ENCODE measurements at regions not wholly inside any gene's neighbourhood (a gene's known extent, or its start where the extent isn't known, plus 50 kb on each side); places are given as distances from the start of the nearest gene placed in this dataset.

DNA sequence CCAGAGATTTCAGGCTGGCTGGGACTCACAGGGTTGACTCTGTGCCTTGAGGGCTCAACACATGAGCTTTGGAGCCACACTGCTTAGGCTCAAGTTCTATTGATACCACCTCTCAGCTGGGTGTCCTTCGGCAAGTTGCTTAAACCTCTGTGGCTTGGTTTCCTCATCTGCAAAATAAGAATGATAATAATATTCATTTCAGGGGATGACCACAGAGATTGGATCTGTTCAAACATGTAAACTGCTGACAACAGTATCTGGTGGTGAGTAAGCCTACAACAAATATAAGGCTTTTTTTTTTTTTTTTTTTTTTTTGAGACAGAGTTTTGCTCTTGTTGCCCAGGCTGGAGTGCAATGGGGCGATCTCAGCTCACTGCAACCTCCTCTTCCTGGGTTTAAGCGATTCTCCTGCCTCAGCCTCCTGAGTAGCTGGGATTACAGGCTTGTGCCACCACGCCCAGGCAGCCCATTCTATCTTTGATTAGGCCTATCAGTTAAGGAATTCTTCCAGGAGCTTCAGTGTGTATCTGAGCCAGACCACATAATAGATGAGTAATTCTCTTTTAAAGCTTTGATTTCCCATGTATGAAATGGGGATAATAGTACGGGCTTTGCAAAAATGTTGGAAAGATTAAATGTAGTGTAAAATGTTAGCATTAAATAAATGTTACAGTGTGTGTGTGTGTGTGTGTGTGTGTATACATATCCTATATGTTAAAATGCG lies 437.6 kb downstream of the PRDM2 start:
- H3K27me3 Mint-ChIP-seq = no peaks in the 10 kb centered on the region
- no peaks in the 10 kb centered on the region for H3K36me3 Mint-ChIP-seq
- no peak for DNase-seq
- CTCF ChIA-PET = no interaction called here
- H3K9me3 Mint-ChIP-seq (ENCODE audit: low read depth) = no peaks in the 10 kb centered on the region
- no peak overlapping the region for H3K27ac Mint-ChIP-seq
- H3K4me1 Mint-ChIP-seq = no peaks in the 10 kb centered on the region
- no peak for ATAC-seq
- no peak overlapping the region for H3K4me3 Mint-ChIP-seq

DNA sequence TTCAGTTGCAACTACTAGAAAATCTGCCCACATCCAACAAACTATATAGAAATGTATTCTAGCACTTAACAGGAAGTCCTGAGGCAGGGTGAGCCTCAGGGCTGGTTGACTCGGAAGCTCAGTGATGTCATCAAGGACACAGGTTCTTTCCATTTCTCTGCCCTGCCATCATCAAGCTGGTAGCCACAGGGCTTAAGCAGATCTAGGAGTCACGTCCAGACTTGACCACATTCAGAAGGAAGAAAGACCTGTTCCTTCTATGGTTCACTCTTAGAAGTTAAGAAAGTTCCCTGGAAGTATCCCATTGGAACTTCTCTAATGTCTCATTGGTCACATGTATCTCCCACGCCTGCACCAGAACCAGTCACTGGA lies 438.1 kb downstream of the PRDM2 start:
- Mint-ChIP-seq H3K4me1 (no peaks in the 10 kb centered on the region), H3K27me3 (no peaks in the 10 kb centered on the region), H3K9me3 (ENCODE audit: low read depth) (no peaks in the 10 kb centered on the region), H3K36me3 (no peaks in the 10 kb centered on the region), H3K27ac (no peak overlapping the region), H3K4me3 (no peak overlapping the region)
- ATAC-seq = no peak
- CTCF ChIA-PET = no interaction called here
- no peak for DNase-seq

DNA sequence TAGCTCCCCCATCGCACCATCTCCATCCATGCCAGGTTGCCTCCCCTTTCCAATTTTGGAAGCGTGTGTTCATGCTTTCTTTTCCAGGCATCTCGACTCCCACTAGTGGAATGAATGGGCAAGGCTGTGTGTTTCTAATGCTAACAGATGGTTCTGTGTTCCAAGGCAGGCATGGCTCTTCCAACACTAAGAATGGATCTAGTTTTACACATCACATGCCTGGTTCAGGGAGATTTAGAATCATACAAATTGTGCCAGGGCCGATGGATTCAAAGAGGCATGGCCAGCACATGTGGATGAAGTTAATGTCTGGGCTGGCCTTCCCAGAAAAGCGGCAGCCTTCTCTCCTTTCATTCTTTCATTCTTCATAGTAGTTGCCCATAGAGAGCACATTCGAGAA lies 438.7 kb downstream of the PRDM2 start:
- no peak overlapping the region for H3K27ac Mint-ChIP-seq
- no peak for DNase-seq
- H3K27me3 Mint-ChIP-seq = no peaks in the 10 kb centered on the region
- H3K4me3 Mint-ChIP-seq = no peak overlapping the region
- no peaks in the 10 kb centered on the region for H3K9me3 Mint-ChIP-seq (ENCODE audit: low read depth)
- CTCF ChIA-PET = no interaction called here
- no peaks in the 10 kb centered on the region for H3K36me3 Mint-ChIP-seq
- ATAC-seq = no peak
- no peaks in the 10 kb centered on the region for H3K4me1 Mint-ChIP-seq

DNA sequence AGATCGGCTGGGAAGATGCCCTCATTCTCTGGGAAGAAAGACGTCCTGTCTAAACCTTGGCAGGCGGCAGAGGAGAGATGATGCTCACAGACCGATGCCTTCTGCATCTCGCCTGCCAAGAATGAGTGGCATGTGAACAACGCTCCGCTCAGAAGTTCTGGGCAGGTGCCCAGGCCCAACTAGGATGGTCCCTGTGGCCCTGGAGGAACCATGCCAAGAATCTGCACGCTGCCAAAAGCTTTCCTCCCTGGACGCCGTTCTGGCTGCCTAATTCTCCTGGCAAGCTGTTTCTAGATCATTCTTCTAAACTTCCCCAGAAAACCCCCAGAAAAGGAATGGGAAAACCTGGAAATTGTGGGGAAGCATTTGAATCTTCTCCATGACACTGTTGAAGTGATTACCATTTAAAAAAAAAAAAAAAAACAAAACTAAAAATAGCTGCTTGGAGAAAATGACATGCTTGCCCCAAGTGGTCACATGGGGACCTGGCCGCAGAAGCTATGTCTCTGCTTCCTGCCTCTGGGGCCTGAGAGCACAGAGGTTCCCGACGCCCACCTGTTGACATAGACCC lies 440.9 kb downstream of the PRDM2 start:
- Mint-ChIP-seq H3K36me3 (no peaks in the 10 kb centered on the region), H3K9me3 (ENCODE audit: low read depth) (no peaks in the 10 kb centered on the region), H3K27me3 (no peaks in the 10 kb centered on the region), H3K27ac (no peak overlapping the region), H3K4me1 (no peaks in the 10 kb centered on the region), H3K4me3 (no peak overlapping the region)
- DNase-seq (no peak), ATAC-seq (no peak)
- CTCF ChIA-PET = no interaction called here

DNA sequence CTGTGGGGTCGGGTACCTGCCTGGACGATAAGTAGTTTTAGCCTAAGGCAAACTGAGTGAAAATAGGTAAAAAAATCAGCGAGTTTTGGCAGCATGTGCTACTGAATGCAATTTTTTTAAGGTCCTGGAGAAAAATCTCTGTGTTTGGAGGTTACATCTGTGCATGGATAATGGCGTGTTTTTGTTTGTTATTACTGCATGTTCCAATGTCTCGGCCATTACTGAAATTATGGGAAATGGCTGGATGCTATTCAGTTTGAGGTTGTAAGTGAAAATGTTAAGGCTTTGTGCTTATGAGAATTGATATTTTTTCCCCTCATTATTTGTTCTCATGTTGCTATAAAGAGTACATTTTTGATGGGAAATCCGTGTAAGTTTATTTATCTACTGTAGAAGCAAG lies 441.7 kb downstream of the PRDM2 start:
- DNase-seq (no peak), ATAC-seq (no peak)
- H3K4me1 Mint-ChIP-seq = no peaks in the 10 kb centered on the region
- H3K27me3 Mint-ChIP-seq = no peaks in the 10 kb centered on the region
- no peaks in the 10 kb centered on the region for H3K9me3 Mint-ChIP-seq (ENCODE audit: low read depth)
- H3K36me3 Mint-ChIP-seq = no peaks in the 10 kb centered on the region
- no peak overlapping the region for H3K27ac Mint-ChIP-seq
- CTCF ChIA-PET = no interaction called here
- no peak overlapping the region for H3K4me3 Mint-ChIP-seq

DNA sequence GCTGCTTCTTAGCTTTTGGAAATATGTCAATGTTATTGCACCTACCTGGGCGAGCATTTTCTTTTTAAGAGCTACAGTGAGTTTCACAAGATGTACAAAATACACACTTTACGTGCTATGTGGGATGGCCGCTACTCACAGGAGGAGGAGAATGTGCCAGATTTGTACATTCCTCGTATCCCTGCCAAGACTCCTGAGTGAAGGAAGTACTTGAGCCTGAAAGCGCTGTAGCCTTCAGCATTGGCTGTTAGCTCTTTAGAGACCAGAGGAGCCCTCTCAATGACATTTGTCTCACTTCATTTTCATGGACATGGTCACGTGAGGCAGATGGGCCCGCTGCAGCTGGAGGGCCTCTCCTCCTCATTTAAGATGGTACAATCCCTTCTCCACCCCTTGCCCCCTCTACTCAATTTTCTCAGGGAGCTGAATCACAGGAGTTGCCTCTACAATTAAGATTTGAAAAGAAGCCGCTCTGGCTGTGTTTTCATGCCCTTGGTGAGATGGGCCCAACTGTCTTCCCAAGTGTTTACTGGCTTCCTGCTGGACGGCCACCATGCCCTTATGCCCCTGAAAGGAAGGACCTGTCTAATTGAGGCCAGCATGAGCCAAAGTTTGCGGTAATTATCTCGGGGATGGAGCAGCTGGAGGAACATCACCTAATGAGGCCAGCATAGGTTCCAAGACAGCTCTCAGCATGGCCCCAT lies 442.6 kb downstream of the PRDM2 start:
- DNase-seq (no peak), ATAC-seq (no peak)
- Mint-ChIP-seq H3K27me3 (no peaks in the 10 kb centered on the region), H3K36me3 (no peaks in the 10 kb centered on the region), H3K4me3 (no peak overlapping the region), H3K9me3 (ENCODE audit: low read depth) (no peaks in the 10 kb centered on the region), H3K4me1 (no peaks in the 10 kb centered on the region), H3K27ac (no peak overlapping the region)
- CTCF ChIA-PET = no interaction called here

DNA sequence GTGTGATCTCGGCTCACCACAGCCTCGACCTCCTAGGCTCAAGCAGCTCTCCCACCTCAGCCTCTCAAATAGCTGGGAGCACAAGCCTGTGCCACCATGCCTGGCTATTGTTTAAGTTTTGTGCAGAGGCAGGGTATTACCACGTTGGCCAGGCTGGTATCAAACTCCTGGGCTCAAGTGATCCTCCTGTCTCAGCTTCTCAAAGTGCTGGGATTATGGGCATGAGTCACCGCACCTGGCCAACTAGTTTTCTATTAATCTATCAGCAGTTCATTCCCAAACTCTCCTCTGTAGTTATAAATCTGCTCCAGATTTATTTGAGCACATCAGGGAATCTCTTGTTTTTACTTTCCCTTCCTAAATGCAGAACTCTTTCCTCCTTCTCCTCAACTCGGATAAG lies 443.8 kb downstream of the PRDM2 start:
- CTCF ChIA-PET = no interaction called here
- Mint-ChIP-seq H3K36me3 (no peaks in the 10 kb centered on the region), H3K4me3 (no peak overlapping the region), H3K9me3 (ENCODE audit: low read depth) (no peaks in the 10 kb centered on the region), H3K27ac (no peak overlapping the region), H3K27me3 (no peaks in the 10 kb centered on the region), H3K4me1 (no peaks in the 10 kb centered on the region)
- DNase-seq (no peak), ATAC-seq (no peak)

DNA sequence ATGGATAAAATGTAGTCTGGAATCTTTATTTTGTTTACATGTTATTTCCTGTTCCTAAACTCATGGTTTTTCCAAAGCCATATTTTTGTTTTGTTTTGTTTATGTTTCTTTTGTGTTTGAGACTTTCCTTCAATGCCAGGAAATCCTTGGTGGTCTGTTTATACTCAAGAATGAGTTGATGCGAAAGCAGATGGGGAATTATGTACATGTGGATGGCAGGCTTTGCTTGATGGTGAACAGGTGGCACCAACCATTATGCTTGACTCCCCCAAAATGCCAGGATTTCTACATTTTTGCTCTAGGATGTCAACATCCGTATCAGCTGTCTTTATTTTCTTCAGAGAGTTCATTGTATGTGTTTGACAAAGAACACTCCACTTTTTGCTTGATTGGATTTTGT lies 448.5 kb downstream of the PRDM2 start:
- DNase-seq (no peak), ATAC-seq (no peak)
- H3K9me3 Mint-ChIP-seq (ENCODE audit: low read depth) = no peaks in the 10 kb centered on the region
- no peaks in the 10 kb centered on the region for H3K27me3 Mint-ChIP-seq
- H3K27ac Mint-ChIP-seq = no peak overlapping the region
- no peaks in the 10 kb centered on the region for H3K36me3 Mint-ChIP-seq
- no peaks in the 10 kb centered on the region for H3K4me1 Mint-ChIP-seq
- no peak overlapping the region for H3K4me3 Mint-ChIP-seq
- CTCF ChIA-PET = no interaction called here

DNA sequence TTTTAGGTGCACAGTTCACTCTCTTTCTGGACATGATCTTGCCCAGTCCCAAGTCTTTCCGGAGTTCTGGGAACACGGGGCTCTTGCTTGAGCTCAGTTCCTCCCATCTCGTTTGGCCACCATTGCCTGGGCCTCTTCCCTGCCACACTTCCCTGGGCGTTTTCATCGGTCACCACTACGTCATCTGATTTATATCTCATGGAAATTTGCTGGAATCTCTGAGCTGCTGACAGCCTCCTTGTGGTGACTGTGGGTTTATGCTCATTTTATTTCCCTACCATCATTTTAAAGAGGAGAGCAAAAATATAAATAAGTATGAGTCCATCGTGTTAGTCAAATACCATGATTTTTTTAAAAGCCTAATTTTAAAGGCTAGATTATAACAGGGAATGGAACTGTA lies 449.1 kb upstream of the KAZN start:
- Mint-ChIP-seq H3K27me3 (no peaks in the 10 kb centered on the region), H3K4me1 (no peaks in the 10 kb centered on the region), H3K9me3 (ENCODE audit: low read depth) (no peaks in the 10 kb centered on the region), H3K4me3 (no peak overlapping the region), H3K27ac (no peak overlapping the region), H3K36me3 (no peaks in the 10 kb centered on the region)
- ATAC-seq (no peak), DNase-seq (no peak)
- CTCF ChIA-PET = no interaction called here

DNA sequence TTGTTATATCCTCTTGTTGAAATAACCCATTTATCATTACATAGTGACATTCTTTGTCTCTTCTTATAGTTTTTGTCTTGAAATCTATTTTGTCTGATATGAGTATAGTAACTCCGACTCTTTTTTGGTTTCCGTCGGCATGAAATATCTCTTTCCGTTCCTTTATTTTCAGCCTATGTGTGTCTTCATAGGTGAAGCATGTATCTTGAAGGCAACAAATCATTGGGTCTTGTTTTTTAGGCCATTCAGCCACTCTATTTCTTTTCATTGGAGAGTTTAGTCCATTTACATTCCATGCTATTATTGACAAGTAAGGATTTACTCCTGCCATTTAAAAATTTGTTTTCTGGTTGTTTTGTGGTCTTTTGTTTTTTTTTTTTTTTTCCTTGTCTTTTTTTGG lies 441.9 kb upstream of the KAZN start:
- Mint-ChIP-seq H3K4me1 (no peaks in the 10 kb centered on the region), H3K36me3 (no peaks in the 10 kb centered on the region), H3K9me3 (ENCODE audit: low read depth) (peaks cover 11% of the 10 kb centered on the region), H3K27ac (no peak overlapping the region), H3K27me3 (no peaks in the 10 kb centered on the region), H3K4me3 (no peak overlapping the region)
- ATAC-seq = no peak
- no peak for DNase-seq
- CTCF ChIA-PET = no interaction called here

DNA sequence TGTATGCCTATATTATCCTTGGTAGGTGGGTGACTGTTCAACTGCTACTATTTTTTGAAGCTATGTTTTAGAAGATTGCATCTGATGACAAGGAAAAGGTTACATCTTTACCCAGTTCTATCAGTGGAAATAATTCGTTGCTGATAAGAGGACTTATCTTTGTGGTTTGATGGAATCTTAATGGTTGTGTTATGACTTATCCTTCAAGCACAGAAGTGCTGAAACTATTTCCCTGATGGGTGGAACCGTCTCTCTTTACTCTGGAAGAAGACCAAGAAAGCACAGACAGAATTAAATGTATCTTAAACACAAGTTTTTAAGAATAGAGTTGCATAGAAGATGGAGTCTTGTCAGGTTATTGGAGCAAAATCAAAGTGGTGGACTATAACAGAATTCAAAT lies 437.7 kb upstream of the KAZN start:
- Mint-ChIP-seq H3K36me3 (no peaks in the 10 kb centered on the region), H3K9me3 (ENCODE audit: low read depth) (peaks cover 15% of the 10 kb centered on the region), H3K4me3 (no peak overlapping the region), H3K27ac (no peak overlapping the region), H3K4me1 (no peaks in the 10 kb centered on the region), H3K27me3 (no peaks in the 10 kb centered on the region)
- CTCF ChIA-PET = no interaction called here
- ATAC-seq = no peak
- DNase-seq = no peak

DNA sequence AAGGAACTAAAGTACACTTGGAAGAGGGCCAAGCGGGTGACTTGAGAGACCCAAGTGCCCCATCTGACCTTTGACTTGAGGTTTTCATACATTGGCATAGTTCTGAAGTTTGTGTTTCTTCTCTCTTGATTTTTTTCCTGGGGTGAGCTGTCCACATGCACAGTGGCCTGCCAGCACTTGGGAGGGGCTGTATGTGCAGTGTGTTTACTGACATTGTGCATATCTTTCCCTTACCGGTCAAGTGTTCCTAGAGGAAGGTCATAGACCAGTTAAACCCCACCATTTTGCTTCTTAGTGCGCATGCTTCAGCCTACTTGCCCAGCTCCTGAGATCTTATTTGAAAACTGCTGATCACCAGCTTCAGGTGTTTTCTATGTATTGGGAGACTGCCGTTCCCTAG lies 435.2 kb upstream of the KAZN start:
- H3K9me3 Mint-ChIP-seq (ENCODE audit: low read depth) = peaks cover 9% of the 10 kb centered on the region
- no peaks in the 10 kb centered on the region for H3K27me3 Mint-ChIP-seq
- no peak for DNase-seq
- no peak overlapping the region for H3K27ac Mint-ChIP-seq
- no peak for ATAC-seq
- H3K4me1 Mint-ChIP-seq = no peaks in the 10 kb centered on the region
- no peaks in the 10 kb centered on the region for H3K36me3 Mint-ChIP-seq
- CTCF ChIA-PET = no interaction called here
- no peak overlapping the region for H3K4me3 Mint-ChIP-seq

DNA sequence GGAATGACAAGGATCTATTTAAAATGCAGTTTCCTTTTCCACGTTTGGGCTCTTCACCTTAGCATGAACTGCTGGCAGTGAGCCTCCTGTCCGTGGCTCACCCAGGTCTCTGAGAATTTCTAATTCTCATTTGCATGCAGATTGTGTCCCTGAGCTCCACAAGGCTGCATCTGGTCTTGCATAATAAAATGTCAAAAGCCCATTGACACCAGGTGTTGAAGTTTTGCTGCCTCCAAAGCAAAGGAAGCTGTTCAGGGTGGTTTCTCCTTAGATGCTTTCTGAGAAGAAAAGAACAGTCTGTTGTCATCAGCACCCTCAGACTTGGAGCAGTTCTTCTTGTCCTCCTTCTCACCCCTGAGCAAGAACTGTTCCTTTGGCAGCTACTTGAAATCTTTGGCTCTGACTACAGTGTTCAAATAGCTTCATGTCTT lies 433.1 kb upstream of the KAZN start:
- H3K4me3 Mint-ChIP-seq = no peak overlapping the region
- peaks cover 9% of the 10 kb centered on the region for H3K9me3 Mint-ChIP-seq (ENCODE audit: low read depth)
- CTCF ChIA-PET = no interaction called here
- no peak for DNase-seq
- H3K36me3 Mint-ChIP-seq = no peaks in the 10 kb centered on the region
- ATAC-seq = no peak
- no peak overlapping the region for H3K27ac Mint-ChIP-seq
- no peaks in the 10 kb centered on the region for H3K27me3 Mint-ChIP-seq
- no peaks in the 10 kb centered on the region for H3K4me1 Mint-ChIP-seq

DNA sequence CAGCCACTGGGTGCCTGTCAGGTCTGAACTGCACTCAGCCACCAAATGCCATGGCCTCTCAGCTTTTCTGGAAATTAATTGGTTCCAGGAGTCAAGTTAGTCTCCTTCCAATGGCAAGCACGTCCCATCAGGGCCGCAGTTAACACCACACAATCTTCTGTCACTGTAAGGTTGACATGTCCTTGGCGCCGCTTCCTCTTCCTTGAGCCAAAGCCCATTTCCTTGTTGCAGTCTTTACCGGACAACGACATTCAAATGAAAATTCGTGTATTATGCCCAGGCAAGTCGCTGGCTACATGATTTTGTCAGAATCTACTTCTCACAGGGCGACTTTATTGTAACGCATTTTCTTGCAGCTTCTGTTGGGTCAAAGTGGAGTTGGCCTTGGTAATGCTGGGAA lies 430.6 kb upstream of the KAZN start:
- Mint-ChIP-seq H3K36me3 (no peaks in the 10 kb centered on the region), H3K27me3 (no peaks in the 10 kb centered on the region), H3K9me3 (ENCODE audit: low read depth) (peaks cover 6% of the 10 kb centered on the region), H3K4me1 (no peaks in the 10 kb centered on the region), H3K4me3 (no peak overlapping the region), H3K27ac (no peak overlapping the region)
- no peak for ATAC-seq
- no peak for DNase-seq
- CTCF ChIA-PET = no interaction called here

All from activated CD8-positive, alpha-beta memory T cell treated with anti-CD3 and anti-CD28 coated beads, Interleukin-2, amount 10 ng/mL, durations not matched to agents 7 days and 5 days (primary cell).